MM.1S (cell line): ENCODE measurements at regions not wholly inside any gene's neighbourhood (a gene's known extent, or its start where the extent isn't known, plus 50 kb on each side); places are given as distances from the start of the nearest gene placed in this dataset.

Source experiments
- CTCF ChIP-seq: fragments of 300-600 bp; sonication (generic); IDR thresholded peaks from 2 replicates; pipeline ENCODE4 v1.5.1; 2016; ENCODE audit warnings: antibody characterized with exemption, low read length, mixed read lengths
- EZH2 ChIP-seq: fragments of 300-600 bp; sonication (generic); optimal IDR thresholded peaks from 2 replicates; pipeline ENCODE3; 2017; ENCODE audit warnings: low read depth, mild to moderate bottlenecking, antibody characterized with exemption, low read length, mixed read lengths
- EZH2phosphoT487 ChIP-seq: fragments of 300-600 bp; sonication (generic); IDR thresholded peaks from 2 replicates; pipeline ENCODE4 v1.6.1; 2018; ENCODE audit warnings: antibody characterized with exemption, low read length

GRCh38 chr17:13320046-13320785 lies 281.5 kb downstream of the HS3ST3A1 start:
- TF ChIP-seq EZH2phosphoT487 (no peak), CTCF (no peak), EZH2 (no peak)
